SU-DHL-6 (cell line): ENCODE measurements at regions not wholly inside any gene's neighbourhood (a gene's known extent, or its start where the extent isn't known, plus 50 kb on each side); places are given as distances from the start of the nearest gene placed in this dataset.

Experiments
- H2AFZ ChIP-seq: fragments of 200-600 bp; sonication (generic); 2 replicates; pipeline ENCODE4 v1.6.1; 2014; ENCODE audit warnings: low read depth, mild to moderate bottlenecking, moderate library complexity, mixed read lengths, antibody characterized with exemption, low read length; ENCODE audit not compliant: severe bottlenecking
- H3F3A ChIP-seq: fragments of 200-600 bp; shearing (Covaris generic); 2 replicates; pipeline ENCODE4 v1.6.0; 2016; ENCODE audit warnings: antibody characterized with exemption, mild to moderate bottlenecking; ENCODE audit not compliant: insufficient read depth
- H3K27ac ChIP-seq: fragments of 200-600 bp; sonication (generic); 2 replicates; pipeline ENCODE4 v1.5.1; 2016; ENCODE audit warnings: low read depth, mild to moderate bottlenecking, low read length, moderate library complexity, mixed read lengths
- H3K27me3 ChIP-seq: fragments of 200-600 bp; sonication (generic), shearing (Covaris generic); 2 replicates; pipeline ENCODE4 v1.6.0; 2014; ENCODE audit warnings: mild to moderate bottlenecking, low read length
- H3K36me3 ChIP-seq: fragments of 200-600 bp; sonication (generic); 2 replicates; pipeline ENCODE4 v1.6.1; 2014; ENCODE audit warnings: mild to moderate bottlenecking, low read length, mixed read lengths
- H3K4me2 ChIP-seq: fragments of 300-600, 200-600 bp; shearing (Covaris generic), sonication (generic); 2 replicates; pipeline ENCODE4 v1.6.0; 2014; ENCODE audit warnings: low read length, low read depth, mild to moderate bottlenecking; ENCODE audit not compliant: poor library complexity, severe bottlenecking
- H3K4me3 ChIP-seq: fragments of 200-600 bp; sonication (generic); 2 replicates; pipeline ENCODE4 v1.5.1; 2014; ENCODE audit warnings: antibody characterized with exemption, low read length, mild to moderate bottlenecking, mixed read lengths; ENCODE audit not compliant: insufficient read depth, poor library complexity, severe bottlenecking
- H3K79me2 ChIP-seq: fragments of 200-600 bp; sonication (generic); 2 replicates; pipeline ENCODE4 v1.6.1; 2014; ENCODE audit warnings: mild to moderate bottlenecking, low read length, moderate library complexity; ENCODE audit not compliant: insufficient read depth
- H3K9ac ChIP-seq: fragments of 200-600 bp; sonication (generic); 2 replicates; pipeline ENCODE4 v1.7.0; 2014; ENCODE audit warnings: mild to moderate bottlenecking, low read length
- H3K9me2 ChIP-seq: fragments of 200-600 bp; sonication (generic); replicated peaks from 2 replicates; pipeline ENCODE4 v1.6.1; 2014; ENCODE audit warnings: low read length; ENCODE audit not compliant: insufficient read depth
- H3K9me3 ChIP-seq: fragments of 200-600 bp; sonication (generic); 2 replicates; pipeline ENCODE4 v1.6.1; 2014; ENCODE audit warnings: low read length, mixed read lengths; ENCODE audit not compliant: insufficient read depth
- H4K20me1 ChIP-seq: fragments of 200-600 bp; sonication (generic); 2 replicates; pipeline ENCODE4 v1.6.1; 2014; ENCODE audit warnings: low read depth, mild to moderate bottlenecking, antibody characterized with exemption, low read length, moderate library complexity, mixed read lengths
- CTCF ChIP-seq: fragments of 200-600 bp; sonication (generic); IDR thresholded peaks from one replicate; pipeline ENCODE4 v1.5.1; 2017; ENCODE audit warnings: antibody characterized with exemption, mild to moderate bottlenecking, low read length, moderate library complexity; ENCODE audit not compliant: insufficient read depth, poor library complexity, severe bottlenecking
- EZH2phosphoT487 ChIP-seq: fragments of 200-600 bp; sonication (generic), shearing (Covaris generic); conservative IDR thresholded peaks from 2 replicates; pipeline ENCODE4 v1.6.1; 2018; ENCODE audit warnings: mild to moderate bottlenecking, antibody characterized with exemption, low read length, moderate library complexity, mixed read lengths

GRCh38 chr15:70422342-70422741 is 324.6 kb upstream of the TLE3 start:
- TF ChIP-seq EZH2phosphoT487: no peak
- TF ChIP-seq CTCF: no peak
- no peaks in the 10 kb centered on the region for H3F3A ChIP-seq
- H3K36me3 ChIP-seq: no peaks in the 10 kb centered on the region
- H3K79me2 ChIP-seq: no peaks in the 10 kb centered on the region
- H3K27ac ChIP-seq: no peak overlapping the region
- no peaks in the 10 kb centered on the region for H3K27me3 ChIP-seq
- H3K9ac ChIP-seq: no peak overlapping the region
- H3K9me2 ChIP-seq: no peaks in the 10 kb centered on the region
- H3K4me3 ChIP-seq: no peak overlapping the region
- H2AFZ ChIP-seq: no peak overlapping the region
- H3K9me3 ChIP-seq: no peaks in the 10 kb centered on the region
- no peaks in the 10 kb centered on the region for H4K20me1 ChIP-seq
- H3K4me2 ChIP-seq: no peak overlapping the region

- Histone ChIP-seq H3K9me3 (no peaks in the 10 kb centered on the region), H3K27ac (no peak overlapping the region), H4K20me1 (no peaks in the 10 kb centered on the region), H3K79me2 (no peaks in the 10 kb centered on the region), H3K4me2 (no peak overlapping the region), H3K27me3 (no peaks in the 10 kb centered on the region), H3K9me2 (no peaks in the 10 kb centered on the region), H3K9ac (no peak overlapping the region), H3F3A (no peaks in the 10 kb centered on the region), H2AFZ (no peak overlapping the region), H3K36me3 (no peaks in the 10 kb centered on the region), H3K4me3 (no peak overlapping the region)
- TF ChIP-seq CTCF (no peak), EZH2phosphoT487 (no peak)
Observed at GRCh38 chr15:70420948-70421482, 323.3 kb upstream of the TLE3 start.

GRCh38 chr15:70420086-70420947 is 322.6 kb upstream of the TLE3 start:
- Histone ChIP-seq H3K4me3 (no peak overlapping the region), H3K9me3 (no peaks in the 10 kb centered on the region), H4K20me1 (no peaks in the 10 kb centered on the region), H3K9ac (no peak overlapping the region), H3K9me2 (no peaks in the 10 kb centered on the region), H3K36me3 (no peaks in the 10 kb centered on the region), H2AFZ (no peak overlapping the region), H3K79me2 (no peaks in the 10 kb centered on the region), H3K27me3 (no peaks in the 10 kb centered on the region), H3K27ac (no peak overlapping the region), H3F3A (no peaks in the 10 kb centered on the region), H3K4me2 (no peak overlapping the region)
- TF ChIP-seq CTCF: no peak
